IPS-20b (cell line): ENCODE measurements at regions not wholly inside any gene's neighbourhood (a gene's known extent, or its start where the extent isn't known, plus 50 kb on each side); places are given as distances from the start of the nearest gene placed in this dataset.
"Not testable (repeated sequence)": the region's sequence is repeated elsewhere in the genome, so short reads cannot be mapped to it uniquely, and the experiment has no call there.

Experiments
- H3K27ac ChIP-seq: one replicate; pipeline ENCODE4 v1.5.1; 2013; ENCODE audit warnings: low read length
- H3K27me3 ChIP-seq: 2 replicates; pipeline ENCODE4 v1.6.1; 2013; ENCODE audit warnings: mild to moderate bottlenecking, low read length, inconsistent platforms; ENCODE audit not compliant: insufficient read depth
- H3K36me3 ChIP-seq: 2 replicates; pipeline ENCODE4 v1.6.1; 2013; ENCODE audit warnings: low read depth, mild to moderate bottlenecking, inconsistent platforms, low read length, moderate library complexity; ENCODE audit not compliant: insufficient read depth
- H3K4me1 ChIP-seq: 2 replicates; pipeline ENCODE4 v1.6.1; 2013; ENCODE audit warnings: mild to moderate bottlenecking, control low read depth, inconsistent platforms, low read length, moderate library complexity; ENCODE audit not compliant: insufficient read depth
- H3K4me3 ChIP-seq: 2 replicates; pipeline ENCODE4 v1.5.1; 2013; ENCODE audit warnings: mild to moderate bottlenecking, low read length, inconsistent platforms
- H3K9ac ChIP-seq: 2 replicates; pipeline ENCODE4 v1.6.1; 2013; ENCODE audit warnings: low read depth, mild to moderate bottlenecking, inconsistent platforms, low read length, moderate library complexity
- H3K9me3 ChIP-seq: 2 replicates; pipeline ENCODE4 v1.6.1; 2013; ENCODE audit warnings: mild to moderate bottlenecking, low read depth, low read length, inconsistent platforms; ENCODE audit not compliant: insufficient read depth

- H3K27ac ChIP-seq, H3K36me3 ChIP-seq, H3K4me3 ChIP-seq, H3K9me3 ChIP-seq, H3K9ac ChIP-seq, H3K27me3 ChIP-seq, H3K4me1 ChIP-seq: not testable (repeated sequence)
Measured at GRCh38 chr7:73244782-73245311, 63.8 kb downstream of the NSUN5 start.

DNA sequence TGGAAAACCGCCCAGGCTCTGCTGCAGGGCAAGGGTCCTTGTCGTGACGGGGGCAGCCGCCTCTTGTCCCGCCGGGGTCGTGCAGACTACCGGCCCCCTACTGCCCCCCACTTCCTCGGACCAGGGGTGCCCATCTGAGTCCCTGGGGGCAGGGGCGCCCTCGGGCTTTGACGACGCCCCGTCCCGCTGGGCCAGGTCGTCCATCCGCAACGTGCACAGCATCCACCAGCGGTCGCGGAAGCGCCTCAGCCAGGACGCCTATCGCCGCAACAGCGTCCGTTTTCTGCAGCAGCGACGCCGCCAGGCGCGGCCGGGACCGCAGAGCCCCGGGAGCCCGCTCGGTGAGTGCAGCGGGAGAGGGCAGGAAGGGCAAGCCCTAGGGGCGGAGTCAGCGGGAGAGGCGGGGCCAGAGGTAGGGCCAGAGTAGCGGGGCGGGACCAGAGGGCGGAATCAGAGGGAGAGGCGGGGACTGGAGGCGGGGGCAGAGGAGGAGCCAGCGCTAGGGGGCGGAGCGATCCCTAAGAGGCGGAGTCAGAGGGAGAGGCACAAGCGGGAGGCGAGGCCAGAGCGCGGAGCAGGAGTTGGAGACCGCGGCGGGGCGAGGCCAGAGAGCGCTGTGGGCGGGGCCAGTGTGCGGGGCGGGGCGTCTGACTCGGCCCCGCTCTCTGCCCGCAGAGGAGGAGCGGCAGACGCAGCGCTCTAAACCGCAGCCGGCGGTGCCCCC is 73.5 kb downstream of the NSUN5 start:
- H3K4me1 ChIP-seq, H3K27ac ChIP-seq, H3K4me3 ChIP-seq, H3K36me3 ChIP-seq, H3K9ac ChIP-seq, H3K27me3 ChIP-seq, H3K9me3 ChIP-seq: not testable (repeated sequence)

DNA sequence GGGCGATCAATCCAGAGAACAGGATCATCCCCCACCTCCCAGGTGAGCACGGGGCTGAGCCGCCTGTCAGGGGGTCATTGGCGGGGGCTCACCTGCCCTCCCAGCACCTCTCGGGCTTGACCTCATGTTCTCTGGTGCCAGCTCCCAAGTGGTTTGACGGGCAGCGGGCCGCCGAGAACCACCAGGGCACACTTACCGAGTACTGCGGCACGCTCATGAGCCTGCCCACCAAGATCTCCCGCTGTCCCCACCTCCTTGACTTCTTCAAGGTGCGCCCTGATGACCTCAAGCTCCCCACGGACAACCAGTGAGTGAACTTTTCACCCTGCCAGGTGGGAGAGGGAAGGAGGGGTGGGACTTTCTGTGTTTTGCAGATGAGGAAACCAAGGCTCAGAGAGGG is 82.9 kb downstream of the NSUN5 start:
- not testable (repeated sequence) for H3K27ac ChIP-seq, H3K4me3 ChIP-seq, H3K4me1 ChIP-seq, H3K9ac ChIP-seq, H3K27me3 ChIP-seq, H3K9me3 ChIP-seq, H3K36me3 ChIP-seq

- not testable (repeated sequence) for H3K36me3 ChIP-seq, H3K9me3 ChIP-seq, H3K4me1 ChIP-seq, H3K9ac ChIP-seq, H3K4me3 ChIP-seq, H3K27me3 ChIP-seq, H3K27ac ChIP-seq
Measured at GRCh38 chr7:73221724-73222123, 86.9 kb downstream of the NSUN5 start.

DNA sequence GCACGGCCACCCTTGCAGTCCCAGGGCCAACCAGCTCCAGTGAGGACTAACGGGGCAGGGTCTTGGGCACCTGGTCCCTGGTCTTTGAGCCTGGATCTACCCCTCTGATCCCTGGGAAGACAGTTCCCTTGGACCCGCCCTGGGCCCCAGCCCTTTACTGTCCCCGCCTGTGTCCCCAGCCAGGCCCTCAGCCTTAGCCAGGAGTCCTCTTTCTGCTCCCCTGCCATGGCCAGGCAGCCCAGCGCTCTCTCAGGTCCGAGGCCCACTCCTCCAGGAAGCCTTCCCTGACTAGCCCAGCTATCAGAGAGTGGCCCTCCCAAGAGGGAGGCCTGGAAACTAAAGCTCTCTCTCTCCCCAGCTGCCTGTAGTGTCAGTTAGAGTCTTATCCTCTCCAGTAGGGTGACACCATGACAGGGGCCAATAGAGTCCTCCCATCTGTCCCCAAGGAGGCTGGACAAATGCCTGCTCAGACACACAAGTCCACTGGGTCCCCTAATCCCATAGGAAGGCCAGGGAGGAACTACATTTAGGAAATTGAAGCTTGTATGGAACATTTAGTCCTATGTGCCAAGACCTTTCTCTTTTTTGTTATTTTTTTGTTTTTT is 87.8 kb downstream of the NSUN5 start:
- not testable (repeated sequence) for H3K4me3 ChIP-seq, H3K9ac ChIP-seq, H3K9me3 ChIP-seq, H3K27ac ChIP-seq, H3K36me3 ChIP-seq, H3K27me3 ChIP-seq, H3K4me1 ChIP-seq

DNA sequence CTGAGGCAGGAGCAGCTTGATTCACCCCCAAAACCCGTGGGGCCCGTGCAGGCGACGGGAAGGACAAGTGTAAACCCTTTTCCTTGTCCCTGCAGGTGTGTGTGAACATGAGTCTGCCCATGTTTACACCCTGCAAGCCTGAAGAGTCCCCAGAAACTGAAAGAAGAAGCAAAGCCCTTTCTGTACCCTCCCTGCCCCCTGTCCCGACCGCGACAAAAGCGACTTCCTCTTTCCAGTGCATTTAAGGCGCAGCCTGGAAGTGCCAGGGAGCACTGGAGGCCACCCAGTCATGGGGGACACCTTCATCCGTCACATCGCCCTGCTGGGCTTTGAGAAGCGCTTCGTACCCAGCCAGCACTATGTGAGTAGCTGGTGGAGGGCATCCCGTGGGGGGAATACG is 88.3 kb downstream of the NSUN5 start:
- not testable (repeated sequence) for H3K9ac ChIP-seq

GRCh38 chr7:73218802-73219201 is 89.8 kb downstream of the NSUN5 start:
- not testable (repeated sequence) for H3K9ac ChIP-seq, H3K27me3 ChIP-seq, H3K4me3 ChIP-seq, H3K9me3 ChIP-seq, H3K36me3 ChIP-seq, H3K27ac ChIP-seq, H3K4me1 ChIP-seq

More for the DNA sequence above, 88.3 kb downstream of the NSUN5 start:
- not testable (repeated sequence) for H3K9me3 ChIP-seq, H3K27me3 ChIP-seq, H3K4me3 ChIP-seq, H3K27ac ChIP-seq, H3K36me3 ChIP-seq, H3K4me1 ChIP-seq

- H3K27me3 ChIP-seq, H3K27ac ChIP-seq, H3K36me3 ChIP-seq, H3K4me1 ChIP-seq, H3K4me3 ChIP-seq, H3K9ac ChIP-seq, H3K9me3 ChIP-seq: not testable (repeated sequence)
Measured at GRCh38 chr7:73216046-73216675, 92.5 kb downstream of the NSUN5 start.

DNA sequence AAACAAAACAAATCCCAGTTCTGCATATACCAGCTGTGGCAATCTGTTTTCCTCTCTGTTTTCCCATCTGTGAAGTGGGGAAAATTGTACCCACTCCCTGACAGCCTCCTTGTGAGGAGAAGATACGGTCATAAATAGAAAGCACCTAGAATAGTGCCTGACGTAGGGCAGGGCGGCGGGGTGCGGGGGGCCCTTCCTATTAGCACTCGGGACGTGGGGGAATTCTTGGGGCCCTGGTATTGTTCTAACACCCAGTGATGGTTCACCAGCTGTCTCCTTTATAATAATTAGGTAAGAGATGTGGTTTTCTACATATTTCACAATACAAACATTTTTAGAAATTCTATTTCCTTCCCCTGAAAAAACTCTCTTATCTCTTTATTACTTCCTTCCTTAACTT is 93.4 kb downstream of the NSUN5 start:
- not testable (repeated sequence) for H3K36me3 ChIP-seq, H3K27ac ChIP-seq, H3K4me1 ChIP-seq, H3K9me3 ChIP-seq, H3K9ac ChIP-seq, H3K4me3 ChIP-seq, H3K27me3 ChIP-seq

- H3K9me3 ChIP-seq, H3K9ac ChIP-seq: not testable (repeated sequence)
Measured at GRCh38 chr7:73214471-73214870, 94.2 kb downstream of the NSUN5 start.

DNA sequence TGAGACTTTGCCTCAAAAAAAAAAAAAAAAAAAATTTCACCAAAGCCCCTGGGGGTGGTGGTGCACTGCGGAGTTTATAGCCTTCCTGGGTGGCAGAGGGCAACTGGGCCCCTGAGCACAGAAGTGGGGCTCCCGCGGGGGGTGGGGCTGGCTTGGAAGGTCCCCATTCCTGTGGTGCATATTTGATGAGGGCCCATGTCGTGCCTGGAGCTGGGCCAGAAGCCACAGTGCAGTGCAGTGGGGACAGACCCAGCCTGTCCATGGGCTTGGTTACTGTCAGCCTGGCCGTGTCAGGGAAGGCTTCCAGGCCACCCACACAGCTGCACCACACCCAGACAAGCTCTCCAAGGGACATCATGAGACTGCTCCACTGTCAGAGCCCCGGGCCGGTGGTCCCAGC is 95.5 kb downstream of the NSUN5 start:
- H3K9me3 ChIP-seq, H3K27me3 ChIP-seq, H3K36me3 ChIP-seq, H3K27ac ChIP-seq, H3K4me3 ChIP-seq, H3K9ac ChIP-seq, H3K4me1 ChIP-seq: not testable (repeated sequence)

More at GRCh38 chr7:73214471-73214870, 94.2 kb downstream of the NSUN5 start:
- H3K36me3 ChIP-seq, H3K27ac ChIP-seq, H3K4me3 ChIP-seq, H3K4me1 ChIP-seq, H3K27me3 ChIP-seq: not testable (repeated sequence)

DNA sequence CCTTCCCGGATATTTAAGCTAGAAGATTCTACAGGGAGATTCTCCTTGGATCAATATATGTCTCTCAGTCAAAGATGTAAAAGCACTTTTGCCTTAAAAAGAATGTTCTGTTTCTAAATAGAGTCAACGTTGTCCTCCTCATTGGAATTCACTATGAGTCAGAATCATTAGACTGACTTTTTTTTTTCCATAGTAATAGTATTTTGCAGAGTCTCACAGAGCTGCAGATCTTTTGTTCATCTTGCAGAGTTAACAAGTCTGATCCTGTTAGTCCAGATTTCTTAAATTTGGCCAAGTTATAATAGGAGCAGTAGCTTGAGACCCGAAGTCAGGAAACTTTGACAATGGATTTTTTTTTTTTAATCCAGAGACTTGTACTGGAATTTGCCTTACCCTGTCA is 103.0 kb downstream of the NSUN5 start:
- not testable (repeated sequence) for H3K9ac ChIP-seq, H3K36me3 ChIP-seq, H3K27ac ChIP-seq, H3K4me1 ChIP-seq, H3K9me3 ChIP-seq, H3K27me3 ChIP-seq, H3K4me3 ChIP-seq
